ENCODE measurements at regions not wholly inside any gene's neighbourhood (a gene's known extent, or its start where the extent isn't known, plus 50 kb on each side); places are given as distances from the start of the nearest gene placed in this dataset.
"Not testable (repeated sequence)": the region's sequence is repeated elsewhere in the genome, so short reads cannot be mapped to it uniquely, and the experiment has no call there.

DNA sequence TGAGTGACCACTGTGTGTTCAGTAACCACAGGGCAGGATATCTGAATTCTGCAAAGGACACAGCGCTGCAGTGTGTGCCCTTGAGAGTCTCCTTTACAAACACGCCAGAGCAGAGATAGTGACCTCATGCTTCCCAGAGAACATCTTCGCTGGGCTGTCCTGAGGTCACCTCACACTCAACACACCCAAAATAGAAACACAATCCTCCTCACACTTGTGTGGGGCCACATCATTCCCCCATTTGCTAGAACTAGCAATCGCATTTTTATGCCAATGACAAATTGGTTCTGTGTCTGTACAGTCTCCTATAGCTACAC lies 140.1 kb upstream of the NRIP1 start:
- no peak for DNase-seq

DNA sequence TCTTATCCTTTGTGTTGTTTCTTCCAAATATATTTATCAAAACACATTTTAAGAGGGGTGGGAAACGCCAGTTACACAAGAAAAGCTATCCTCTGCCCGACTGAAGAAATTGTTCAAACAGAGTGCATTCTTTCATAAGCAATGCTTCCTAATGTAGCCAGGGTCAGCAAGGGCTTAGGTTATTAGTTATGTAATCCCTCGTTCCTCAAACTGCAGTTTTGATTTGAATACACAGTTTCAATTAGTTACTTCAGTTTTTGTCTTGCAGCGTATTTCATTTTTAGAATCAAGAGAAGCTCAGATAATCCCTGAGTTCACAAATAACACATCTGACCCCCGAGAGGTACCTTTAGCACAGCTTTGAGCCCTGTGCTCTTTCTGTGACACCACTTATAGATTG lies 141.7 kb upstream of the NRIP1 start:
- no peak for DNase-seq

DNA sequence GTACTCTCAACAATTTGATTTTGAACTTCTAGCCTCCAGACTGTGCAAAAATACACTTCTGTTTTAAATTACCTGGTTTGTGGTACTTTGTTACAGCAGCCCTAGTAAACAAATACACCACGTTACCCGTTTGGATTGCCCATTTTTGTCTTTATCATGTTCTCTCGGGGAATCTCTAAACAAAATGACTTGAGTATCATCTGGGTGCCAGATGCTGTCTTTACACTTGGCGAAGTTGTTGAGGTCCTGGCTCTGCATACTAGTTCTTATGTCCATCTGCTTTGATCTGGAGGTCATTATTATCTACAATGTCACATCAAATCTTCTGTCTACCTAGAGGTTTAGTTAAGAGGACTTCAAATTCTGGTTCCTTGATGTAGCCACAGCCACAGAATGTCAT lies 142.4 kb upstream of the NRIP1 start:
- no peak for DNase-seq

DNA sequence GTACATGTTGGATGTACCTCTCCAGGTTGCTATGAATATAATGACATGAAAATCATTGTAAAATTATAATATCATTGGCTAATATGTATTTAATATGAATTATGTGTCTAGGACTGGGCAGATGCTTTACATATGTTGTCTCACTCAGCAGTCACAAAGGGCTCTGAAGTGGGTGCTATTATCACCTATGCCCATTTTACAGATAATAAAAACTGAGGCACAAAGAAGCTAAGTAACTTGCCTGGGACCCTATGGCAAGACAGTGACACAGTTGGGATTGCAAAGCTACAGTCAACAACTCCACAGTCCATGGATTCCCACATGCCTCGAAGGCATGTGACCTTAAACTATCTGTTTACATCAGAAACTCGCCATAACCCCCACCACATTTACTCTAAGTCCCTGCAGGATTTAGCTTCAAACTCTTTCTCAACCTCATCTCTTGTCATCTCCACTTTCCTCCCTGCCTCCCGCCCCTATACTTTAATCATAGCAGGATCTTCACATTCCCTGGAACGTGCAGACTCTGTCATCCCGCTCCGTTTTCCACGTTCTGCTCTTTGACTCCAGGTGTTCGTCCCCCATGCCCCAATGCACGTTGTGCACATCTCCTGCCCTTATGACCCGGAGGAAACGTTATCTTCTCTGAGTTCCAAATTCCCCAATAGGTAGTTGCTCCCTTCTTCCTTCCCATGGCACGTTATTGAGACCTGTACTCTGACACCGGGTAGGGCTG lies 143.0 kb upstream of the NRIP1 start:
- DNase-seq = no peak

DNA sequence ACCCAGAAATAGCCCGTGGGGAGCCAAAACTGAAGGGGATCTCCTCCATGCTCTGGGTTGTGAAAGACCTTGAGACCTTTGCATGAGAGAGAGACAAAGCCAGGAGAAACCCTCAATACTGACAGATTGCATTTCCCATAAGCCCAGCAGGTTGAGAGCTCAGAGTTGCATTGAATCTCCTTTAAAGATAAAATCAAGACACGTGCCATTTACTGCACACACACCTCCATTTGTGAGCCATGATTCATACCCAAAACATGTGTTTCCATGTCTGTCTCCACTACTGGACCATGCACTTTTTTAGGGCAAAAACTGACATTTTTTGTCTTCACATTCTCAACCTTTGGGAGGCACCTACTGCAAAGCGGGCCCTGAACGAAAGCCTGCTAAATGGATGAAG lies 144.0 kb upstream of the NRIP1 start:
- DNase-seq = no peak

DNA sequence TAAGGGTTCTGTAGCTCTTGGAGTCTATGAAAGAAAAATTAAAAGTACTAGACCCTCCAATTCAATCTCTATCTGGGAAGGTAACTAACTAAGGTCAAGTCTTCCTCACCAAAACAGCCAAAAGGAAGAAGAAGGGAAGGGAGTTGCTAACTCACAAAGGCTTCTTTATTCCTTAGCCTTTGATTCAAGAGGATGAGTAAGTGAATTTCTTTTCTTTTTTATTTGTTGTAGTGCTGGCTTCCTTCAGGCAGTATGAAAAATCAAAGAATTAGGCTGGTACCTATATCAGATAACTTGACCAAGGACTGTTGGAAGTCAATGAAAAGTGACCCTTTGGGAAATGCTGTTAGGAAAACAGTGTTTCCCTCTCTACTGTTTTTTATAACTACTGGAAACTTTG lies 144.4 kb upstream of the NRIP1 start:
- no peak for DNase-seq

DNA sequence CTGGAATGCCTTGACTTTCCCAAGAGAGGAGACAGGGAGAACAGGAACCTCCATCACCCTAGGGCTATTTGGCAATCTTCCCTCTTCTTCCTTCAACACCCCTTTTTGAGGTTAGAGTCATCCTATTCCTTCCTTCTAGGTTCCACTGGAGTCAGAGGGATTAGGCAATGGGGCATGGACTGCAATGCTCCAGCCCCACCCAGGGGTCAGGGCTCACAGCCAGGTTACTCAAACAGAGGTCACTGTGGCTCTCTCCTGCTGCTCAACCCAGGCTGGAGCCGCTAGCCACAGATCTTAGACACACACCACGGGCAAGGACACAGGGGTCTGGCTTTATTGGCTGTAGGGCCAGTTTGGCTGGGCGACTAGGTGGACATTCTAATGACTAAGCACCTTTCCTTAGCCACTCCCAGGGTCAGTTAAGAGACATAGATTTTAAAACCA lies 145.5 kb upstream of the NRIP1 start:
- DNase-seq = no peak

DNA sequence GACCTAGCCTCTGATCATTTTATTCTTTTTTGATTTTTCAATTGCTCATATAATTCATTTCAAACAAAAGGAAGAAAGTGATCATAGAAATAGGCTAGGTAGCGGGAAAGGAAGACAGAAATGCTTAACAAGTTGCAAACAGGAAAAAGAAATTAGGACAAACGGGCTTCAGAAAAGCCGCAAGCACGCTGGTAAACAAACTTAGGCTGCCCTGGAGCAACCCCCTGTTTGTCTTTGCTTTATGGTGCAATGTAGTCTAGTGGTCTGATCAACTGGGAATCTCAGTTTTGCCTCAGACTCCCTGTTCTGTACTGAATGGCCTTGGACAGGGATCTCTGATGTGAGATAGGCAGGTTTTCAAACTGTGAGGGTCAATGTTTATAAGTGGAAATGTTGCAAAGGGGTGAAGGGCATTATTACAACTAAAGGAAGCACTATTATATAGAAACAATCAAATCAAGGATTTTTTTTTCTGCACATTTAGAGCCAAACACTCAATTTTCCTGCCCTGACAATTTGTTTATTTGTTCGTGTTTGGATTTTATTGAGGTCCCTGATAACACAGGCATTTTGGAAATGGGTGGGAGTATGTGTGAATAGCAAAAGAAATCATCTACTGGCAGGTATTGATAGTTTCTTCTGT lies 146.8 kb upstream of the NRIP1 start:
- no peak for DNase-seq

DNA sequence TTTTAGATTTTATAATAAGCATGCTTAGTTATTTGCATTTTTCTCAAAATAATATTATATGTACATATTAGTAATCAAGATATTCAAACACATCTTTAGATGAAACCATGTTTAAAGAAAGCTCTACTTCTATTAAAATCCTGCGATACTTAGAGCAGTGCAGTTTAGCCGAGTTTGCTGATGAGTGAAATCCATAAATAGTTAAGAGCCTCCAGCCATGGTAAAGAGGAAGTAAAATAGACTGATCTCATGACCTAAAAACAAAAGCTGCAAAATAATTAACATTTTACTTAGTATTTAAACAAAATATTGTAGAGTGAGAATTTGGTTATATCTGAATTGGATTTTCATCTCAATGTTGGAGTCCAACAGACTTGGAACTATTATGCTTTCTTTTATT lies 147.4 kb upstream of the NRIP1 start:
- DNase-seq = no peak

DNA sequence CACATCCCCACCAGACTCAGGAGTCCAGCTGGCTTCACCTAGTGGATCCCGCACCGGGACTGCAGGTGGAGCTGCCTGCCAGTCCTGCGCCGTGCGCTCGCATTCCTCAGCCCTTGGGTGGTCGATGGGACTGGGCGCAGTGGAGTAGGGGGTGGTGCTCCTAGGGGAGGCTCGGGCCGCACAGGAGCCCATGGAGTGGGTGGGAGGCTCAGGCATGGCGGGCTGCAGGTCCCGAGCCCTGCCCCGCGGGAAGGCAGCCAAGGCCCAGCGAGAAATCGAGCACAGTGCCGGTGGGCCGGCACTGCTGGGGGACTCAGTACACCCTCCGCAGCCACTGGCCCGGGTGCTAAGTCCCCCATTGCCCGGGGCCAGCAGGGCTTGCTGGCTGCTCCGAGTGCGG lies 153.7 kb upstream of the NRIP1 start:
- not testable (repeated sequence) for DNase-seq

DNA sequence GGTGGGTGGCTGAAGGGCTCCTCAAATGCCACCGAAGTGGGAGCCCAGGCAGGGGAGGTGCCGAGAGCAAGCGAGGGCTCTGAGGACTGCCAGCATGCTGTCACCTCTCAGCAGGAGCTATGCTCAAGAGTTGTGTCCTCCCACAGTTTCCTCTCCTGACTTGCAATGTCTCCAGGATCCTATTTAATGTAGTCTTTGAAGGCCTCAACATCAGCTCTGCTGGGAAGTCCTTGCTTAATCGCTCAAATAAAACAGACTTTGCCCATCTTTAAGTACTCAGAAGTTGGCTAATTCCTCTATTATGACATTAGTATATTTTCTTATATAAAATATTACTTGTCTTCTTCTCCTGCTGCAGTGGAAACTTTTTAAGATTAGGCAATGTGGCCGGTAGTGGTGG lies 154.2 kb upstream of the NRIP1 start:
- no peak for DNase-seq

DNA sequence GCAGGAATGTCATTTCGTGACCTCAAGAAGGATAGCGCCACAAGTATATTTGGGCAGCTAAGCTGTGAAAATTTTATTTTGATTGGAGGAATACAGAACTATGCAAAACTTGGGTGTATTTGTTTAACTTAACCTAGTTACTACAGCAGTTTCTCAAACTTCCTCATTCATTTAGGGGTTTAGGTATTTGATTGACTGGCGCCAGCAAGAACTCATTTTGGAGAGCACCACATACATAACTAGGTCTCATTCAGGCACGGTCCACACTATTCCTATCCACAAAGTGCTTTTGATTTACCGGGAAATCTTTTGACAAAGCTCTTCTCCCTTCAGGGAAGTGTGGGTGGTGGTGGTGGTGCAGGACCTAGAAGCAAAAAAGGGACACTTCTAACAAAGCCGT lies 155.1 kb upstream of the NRIP1 start:
- DNase-seq = no peak

DNA sequence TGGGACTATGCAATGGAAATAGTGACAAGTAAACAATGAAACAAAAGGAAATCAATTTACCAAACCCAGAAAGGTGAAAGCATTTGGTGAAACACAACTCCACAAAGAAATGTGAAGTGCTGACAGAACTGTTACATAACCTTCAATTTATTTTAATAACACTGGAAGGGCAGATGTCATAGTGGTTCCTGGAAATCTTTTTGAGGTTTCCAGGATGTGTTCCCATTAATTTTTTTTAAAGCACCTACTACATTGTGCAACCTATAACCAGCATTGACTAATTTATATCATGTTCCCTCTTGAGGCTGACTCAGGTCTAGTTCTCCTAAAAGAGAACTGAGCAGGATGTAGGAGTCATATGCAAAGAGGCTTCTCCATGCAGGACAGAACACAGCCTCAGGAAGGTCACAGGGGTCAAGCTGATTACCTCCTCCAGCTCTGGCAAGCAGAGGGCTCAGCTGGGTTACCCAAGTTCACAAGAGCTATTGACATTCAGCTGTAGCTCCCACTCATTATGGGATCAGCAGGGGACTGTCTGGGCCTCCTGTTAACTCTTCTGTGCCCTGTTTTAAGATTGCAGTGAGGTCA lies 157.1 kb upstream of the NRIP1 start:
- DNase-seq = no peak

DNA sequence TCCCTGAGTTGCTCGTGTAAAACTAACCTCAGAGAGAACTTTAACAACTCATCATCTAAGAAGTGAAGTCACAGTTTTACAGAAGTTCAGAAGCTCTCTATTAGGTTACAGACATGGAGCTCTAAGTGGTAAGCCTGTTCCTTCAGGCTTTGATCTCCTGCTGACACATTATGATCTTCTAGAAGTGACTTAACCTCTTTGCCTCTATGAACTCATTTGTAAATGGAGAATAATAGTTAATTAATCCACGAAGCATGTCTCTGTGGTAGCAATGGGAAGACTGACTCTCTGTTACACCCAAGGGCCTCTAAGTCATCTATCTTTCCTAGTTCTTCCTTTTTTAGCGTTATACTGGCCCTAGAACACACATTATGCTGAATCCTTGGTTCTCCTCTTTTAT lies 157.9 kb upstream of the NRIP1 start:
- no peak for DNase-seq

DNA sequence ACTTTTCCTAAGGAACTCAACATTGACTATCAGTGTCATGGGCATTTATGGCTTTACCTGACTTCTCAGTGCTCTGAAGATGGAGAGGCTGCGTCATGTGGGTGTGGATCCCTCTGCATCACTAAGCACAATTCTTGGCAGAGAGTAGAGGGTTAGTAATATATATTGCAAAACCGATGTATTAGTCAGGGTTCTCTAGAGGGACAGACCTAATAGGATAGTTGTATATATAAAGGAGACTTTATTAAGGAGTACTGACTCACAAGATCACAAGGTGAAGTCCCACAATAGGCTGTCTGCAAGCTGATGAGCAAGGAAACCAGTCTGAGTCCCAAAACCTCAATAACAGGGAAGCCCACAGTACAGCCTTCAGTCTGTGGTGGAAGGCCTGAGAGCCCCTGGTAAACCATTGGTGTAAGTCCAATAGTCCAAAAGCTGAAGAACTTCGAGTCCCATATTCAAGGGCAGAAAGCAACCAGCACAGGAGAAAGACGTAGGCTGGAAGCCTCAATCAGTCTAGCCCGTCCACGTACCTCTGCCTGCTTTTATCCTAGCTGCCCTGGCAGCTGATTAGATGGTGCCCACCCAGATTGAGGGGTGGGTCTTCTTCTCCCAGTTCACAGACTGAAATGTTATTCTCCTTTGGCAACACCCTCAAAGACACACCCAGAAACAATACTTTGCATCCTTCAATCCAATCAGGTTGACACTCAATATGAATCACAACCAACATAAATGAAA lies 159.7 kb upstream of the NRIP1 start:
- DNase-seq = no peak

DNA sequence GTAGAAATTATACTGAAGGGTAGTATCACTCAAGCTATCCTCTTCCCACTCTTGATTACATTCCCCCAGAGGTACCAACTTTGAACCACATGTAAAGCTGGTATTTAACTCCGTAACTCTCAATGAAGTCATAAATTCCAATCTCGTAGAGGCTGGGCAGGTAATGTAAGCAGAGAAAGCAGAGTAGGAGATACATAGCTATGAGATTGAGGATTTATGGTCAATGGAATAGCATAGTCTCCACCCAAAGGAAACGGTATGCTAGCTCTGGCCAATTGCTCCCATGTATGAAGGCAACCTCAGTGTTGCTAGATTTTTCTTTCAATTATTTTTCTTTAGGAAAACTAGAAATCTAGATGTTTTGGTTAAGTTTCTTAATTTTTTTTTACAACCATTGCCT lies 163.1 kb upstream of the NRIP1 start:
- no peak for DNase-seq

DNA sequence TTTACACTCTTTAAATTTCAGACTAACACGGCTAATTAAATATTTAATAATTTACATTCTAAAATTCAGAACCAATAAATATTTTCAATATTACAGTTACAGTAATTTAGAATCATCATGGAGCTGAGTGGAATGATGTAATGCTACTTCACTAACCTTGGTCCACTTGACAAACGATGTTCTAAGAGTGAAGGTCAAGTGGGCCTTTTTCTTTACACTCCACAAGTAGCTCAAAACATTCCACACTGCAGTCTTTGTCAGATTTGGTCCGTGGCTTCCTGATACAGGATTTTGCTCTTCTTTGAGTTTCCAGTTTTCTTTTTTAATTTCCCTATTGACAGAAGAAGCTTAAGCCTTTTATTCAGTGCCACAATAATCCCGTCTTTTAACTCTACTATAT lies 164.6 kb upstream of the NRIP1 start:
- DNase-seq = no peak

DNA sequence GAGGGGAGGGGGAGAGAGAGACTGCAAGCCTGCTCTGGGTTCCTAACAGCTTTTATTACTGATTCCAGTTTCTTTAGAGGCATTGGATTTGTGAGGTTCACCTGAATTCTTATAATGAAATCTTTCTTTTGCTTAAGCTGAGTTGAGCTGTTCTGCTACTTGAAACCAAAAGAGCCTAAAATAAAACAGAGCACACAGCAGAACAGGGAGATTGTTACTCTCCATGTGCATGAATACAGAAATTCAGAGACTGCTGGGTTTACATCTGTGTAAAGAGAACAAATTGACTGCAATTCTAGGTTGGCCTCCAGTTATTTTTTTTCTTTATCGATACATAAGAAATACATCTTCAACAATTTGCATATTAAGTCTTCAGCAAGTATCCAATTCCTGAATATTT lies 168.8 kb upstream of the NRIP1 start:
- DNase-seq = no peak

DNA sequence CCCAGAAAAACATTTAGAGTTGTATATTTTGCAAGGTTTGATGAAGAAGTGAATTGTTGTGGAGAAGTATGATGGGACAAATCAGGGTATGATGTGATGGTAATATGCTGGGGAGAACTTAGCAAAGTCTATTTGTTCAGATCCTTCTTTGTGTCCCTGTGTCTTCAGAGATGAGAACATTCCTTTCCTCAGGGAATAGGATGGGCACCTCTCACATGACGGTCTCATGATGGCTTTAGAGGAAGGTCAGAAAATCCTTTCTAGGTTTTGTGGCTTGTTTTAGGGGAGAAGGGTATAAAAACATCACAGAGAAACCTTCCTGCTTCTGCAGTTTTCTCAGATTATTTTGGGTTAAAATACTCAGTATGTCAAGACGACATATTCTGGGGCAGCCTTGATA lies 171.3 kb upstream of the NRIP1 start:
- no peak for DNase-seq

DNA sequence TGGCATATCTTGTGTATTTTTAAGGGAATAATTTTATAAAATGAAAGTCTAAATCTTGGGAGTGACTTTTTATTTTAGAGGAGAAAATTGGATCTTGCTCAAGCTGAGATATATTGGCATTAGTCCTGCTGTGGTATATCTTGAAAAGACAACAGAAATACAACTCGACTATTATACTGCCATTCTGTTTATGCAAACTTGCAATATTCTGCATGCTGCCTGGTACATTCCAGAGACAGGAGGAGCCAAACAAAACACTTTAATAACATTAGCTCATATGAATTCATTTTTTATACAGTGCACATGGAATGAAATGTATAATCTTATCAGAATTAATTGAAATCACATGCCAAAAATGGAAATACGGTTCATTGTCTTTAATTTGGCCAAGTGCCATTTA lies 176.0 kb upstream of the NRIP1 start:
- no peak for DNase-seq

DNA sequence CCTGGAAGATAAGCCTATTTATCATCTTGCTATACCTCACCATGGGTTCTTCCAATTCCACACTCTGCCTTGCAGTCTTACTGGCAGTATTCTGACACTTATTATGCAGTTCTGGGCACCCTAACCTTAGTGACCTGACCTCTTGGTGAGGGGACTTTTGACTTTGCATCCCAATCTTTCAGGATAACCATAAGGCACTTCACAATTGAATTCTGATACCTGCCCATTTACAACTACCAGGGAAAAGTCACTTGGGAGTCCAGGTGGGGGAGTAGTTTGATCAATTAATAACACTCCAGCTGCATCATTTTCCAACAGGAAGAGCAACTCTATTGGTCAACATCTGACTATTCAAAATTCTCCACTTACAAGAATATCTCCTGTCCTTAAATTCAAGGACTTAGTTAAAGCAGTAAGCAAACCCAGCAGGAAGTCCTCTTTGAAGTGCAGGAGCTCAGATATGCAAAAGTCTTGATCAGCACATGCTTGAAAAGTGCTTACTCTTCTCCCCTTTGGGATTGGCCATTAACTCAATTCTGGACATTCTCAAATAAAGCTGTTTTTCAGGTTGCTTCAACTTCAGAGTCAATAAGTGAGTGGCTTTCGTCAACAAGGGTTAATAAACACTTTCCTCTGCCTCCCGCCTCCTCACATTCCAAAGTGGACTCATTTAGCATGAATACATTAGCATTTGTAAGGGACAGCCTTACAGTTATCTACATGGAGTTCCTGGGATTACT lies 177.4 kb upstream of the NRIP1 start:
- no peak for DNase-seq

DNA sequence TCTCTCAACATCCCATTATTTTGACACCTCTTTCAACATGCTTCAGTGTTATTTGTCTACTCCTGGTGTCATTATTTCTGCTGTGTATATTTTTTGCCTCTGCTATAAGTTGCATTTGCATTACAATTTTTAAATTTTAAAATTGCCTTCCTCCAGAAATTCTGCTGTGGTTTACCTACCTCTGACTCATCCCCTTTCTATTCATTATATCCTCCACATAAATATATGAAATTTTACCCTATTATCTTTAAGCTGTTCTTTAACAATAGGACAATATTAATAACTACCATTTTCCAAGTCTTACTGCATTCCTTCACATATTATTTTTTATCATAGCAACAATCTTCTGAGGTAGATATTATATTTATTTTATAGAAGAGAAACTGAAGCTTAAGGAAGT lies 178.1 kb upstream of the NRIP1 start:
- DNase-seq = no peak

DNA sequence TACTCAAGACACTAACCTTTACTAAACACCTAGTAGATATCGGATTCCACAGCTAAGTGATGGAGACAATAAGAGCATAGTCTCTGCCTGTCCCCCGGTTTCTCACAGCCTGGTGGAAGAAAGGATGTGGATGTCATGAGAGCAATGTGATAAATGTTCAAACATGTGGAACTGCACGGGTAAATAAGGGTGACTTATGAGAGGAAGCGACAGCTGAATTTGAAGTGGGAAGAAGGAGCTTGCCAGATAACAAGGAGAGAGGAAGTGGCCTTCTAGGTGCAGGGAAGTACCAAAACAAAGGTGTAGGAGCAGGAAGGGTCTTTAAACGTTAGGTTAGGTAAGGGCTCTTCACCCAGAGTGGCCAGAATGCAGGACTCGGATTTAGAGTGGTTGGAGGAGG lies 178.6 kb upstream of the NRIP1 start:
- no peak for DNase-seq
